Endothelial cell (in vitro differentiated cells): ENCODE measurements at regions not wholly inside any gene's neighbourhood (a gene's known extent, or its start where the extent isn't known, plus 50 kb on each side); places are given as distances from the start of the nearest gene placed in this dataset.
"Not testable (repeated sequence)": the region's sequence is repeated elsewhere in the genome, so short reads cannot be mapped to it uniquely, and the experiment has no call there.

Source experiments
- DNase-seq: peaks from one replicate; pipeline ENCODE4 v3.0.0; 2021; ENCODE audit warnings: low spot score
- H3K27ac Mint-ChIP-seq: one replicate; pipeline ENCODE4 v1.8.0; 2021; ENCODE audit warnings: mixed read lengths, inconsistent platforms; ENCODE audit not compliant: unreplicated experiment
- H3K27me3 Mint-ChIP-seq: one replicate; pipeline ENCODE4 v1.8.0; 2021; ENCODE audit warnings: mild to moderate bottlenecking, moderate library complexity, mixed read lengths, inconsistent platforms; ENCODE audit not compliant: unreplicated experiment
- H3K36me3 Mint-ChIP-seq: one replicate; pipeline ENCODE4 v1.8.0; 2021; ENCODE audit warnings: mild to moderate bottlenecking, low read depth, mixed read lengths, inconsistent platforms; ENCODE audit not compliant: unreplicated experiment
- H3K4me1 Mint-ChIP-seq: one replicate; pipeline ENCODE4 v1.8.0; 2021; ENCODE audit warnings: mild to moderate bottlenecking, mixed read lengths, inconsistent platforms; ENCODE audit not compliant: unreplicated experiment
- H3K4me3 Mint-ChIP-seq: one replicate; pipeline ENCODE4 v1.8.0; 2021; ENCODE audit warnings: mild to moderate bottlenecking, mixed read lengths, inconsistent platforms; ENCODE audit not compliant: unreplicated experiment
- H3K9me3 Mint-ChIP-seq: one replicate; pipeline ENCODE4 v1.8.0; 2021; ENCODE audit warnings: mixed read lengths, inconsistent platforms; ENCODE audit not compliant: unreplicated experiment
- TF ChIP-seq, protein P1 (sequence below): fragments of 200-600 bp; sonication (generic); IDR thresholded peaks from one replicate; pipeline ENCODE4 v1.5.0; 2021; ENCODE audit warnings: antibody characterized with exemption; ENCODE audit not compliant: unreplicated experiment

DNA sequence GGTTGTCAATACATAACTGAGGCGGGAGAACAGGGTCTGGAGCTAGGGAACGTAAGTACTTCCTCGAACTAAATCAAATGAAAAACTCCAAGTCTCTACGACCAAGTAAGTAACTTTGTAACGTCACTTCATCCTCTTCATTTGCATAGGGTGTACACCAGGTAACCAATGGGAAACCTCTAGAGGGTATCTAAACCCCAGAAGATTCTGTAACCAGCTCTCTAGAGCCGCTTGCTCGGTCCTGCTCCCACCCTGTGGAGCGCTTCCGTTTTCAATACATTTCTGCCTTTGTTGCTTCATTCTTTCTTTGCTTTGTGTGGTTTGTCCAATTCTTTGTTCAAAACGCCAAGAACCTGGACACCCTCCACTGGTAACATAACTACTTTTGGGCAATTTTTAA lies 133.5 kb upstream of the TMEM170B start:
- H3K4me1 Mint-ChIP-seq = peaks cover 27% of the 10 kb centered on the region
- DNase-seq = no peak
- TF ChIP-seq, protein P1, sequence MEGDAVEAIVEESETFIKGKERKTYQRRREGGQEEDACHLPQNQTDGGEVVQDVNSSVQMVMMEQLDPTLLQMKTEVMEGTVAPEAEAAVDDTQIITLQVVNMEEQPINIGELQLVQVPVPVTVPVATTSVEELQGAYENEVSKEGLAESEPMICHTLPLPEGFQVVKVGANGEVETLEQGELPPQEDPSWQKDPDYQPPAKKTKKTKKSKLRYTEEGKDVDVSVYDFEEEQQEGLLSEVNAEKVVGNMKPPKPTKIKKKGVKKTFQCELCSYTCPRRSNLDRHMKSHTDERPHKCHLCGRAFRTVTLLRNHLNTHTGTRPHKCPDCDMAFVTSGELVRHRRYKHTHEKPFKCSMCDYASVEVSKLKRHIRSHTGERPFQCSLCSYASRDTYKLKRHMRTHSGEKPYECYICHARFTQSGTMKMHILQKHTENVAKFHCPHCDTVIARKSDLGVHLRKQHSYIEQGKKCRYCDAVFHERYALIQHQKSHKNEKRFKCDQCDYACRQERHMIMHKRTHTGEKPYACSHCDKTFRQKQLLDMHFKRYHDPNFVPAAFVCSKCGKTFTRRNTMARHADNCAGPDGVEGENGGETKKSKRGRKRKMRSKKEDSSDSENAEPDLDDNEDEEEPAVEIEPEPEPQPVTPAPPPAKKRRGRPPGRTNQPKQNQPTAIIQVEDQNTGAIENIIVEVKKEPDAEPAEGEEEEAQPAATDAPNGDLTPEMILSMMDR = no peak
- H3K36me3 Mint-ChIP-seq = no peaks in the 10 kb centered on the region
- no peaks in the 10 kb centered on the region for H3K9me3 Mint-ChIP-seq
- peaks cover 1% of the 10 kb centered on the region for H3K27me3 Mint-ChIP-seq
- H3K4me3 Mint-ChIP-seq = no peak overlapping the region
- H3K27ac Mint-ChIP-seq = no peak overlapping the region

DNA sequence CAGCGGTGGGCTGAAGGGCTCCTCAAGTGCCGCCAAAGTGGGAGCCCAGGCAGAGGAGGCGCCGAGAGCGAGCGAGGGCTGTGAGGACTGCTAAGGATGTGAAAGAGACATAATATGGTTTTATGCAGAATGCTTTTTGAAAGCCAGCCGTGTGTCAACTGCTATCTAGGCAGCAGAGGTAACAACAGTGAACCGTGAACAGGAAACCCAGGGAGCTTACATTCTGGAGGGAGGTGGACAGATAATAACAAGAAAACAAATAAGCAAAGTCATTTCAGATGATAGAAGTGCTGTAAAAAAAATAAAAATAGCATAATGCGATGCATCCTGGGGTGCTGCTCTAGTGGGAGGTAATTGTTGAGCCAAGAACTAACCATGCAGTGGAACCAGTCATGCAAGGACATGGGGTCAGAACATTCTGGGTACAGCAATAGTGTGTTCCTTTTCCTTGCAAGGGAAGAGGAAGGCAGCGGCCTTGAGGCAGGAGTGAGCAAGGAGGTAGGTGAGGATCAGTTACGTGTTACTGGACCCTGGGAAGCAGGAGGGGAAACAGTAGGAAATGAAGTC lies 134.4 kb upstream of the TMEM170B start:
- Mint-ChIP-seq H3K4me3 (no peak overlapping the region), H3K27ac (no peak overlapping the region), H3K9me3 (no peaks in the 10 kb centered on the region), H3K36me3 (no peaks in the 10 kb centered on the region), H3K27me3 (peaks cover 1% of the 10 kb centered on the region), H3K4me1 (peaks cover 26% of the 10 kb centered on the region)
- DNase-seq = no peak
- TF ChIP-seq, protein P1 = no peak

DNA sequence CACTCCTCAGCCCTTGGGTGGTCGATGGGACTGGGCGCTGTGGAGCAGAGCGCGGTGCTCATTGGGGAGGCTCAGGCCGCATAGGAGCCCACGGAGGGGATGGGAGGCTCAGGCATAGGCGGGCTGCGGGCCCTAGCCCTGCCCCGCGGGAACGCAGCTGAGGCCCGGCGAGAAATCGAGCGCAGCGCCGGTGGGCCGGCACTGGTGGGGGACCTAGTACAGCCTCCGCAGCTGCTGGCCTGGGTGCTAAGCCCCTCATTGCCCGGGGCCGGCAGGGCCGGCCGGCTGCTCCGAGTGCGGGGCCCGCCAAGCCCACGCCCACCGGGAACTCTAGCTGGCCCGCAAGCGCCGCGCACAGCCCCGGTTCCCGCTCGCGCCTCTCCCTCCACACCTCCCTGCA lies 135.0 kb upstream of the TMEM170B start:
- H3K9me3 Mint-ChIP-seq, H3K27ac Mint-ChIP-seq, DNase-seq, H3K36me3 Mint-ChIP-seq, H3K4me3 Mint-ChIP-seq, H3K27me3 Mint-ChIP-seq: not testable (repeated sequence)
- H3K4me1 Mint-ChIP-seq = peaks cover 26% of the 10 kb centered on the region

DNA sequence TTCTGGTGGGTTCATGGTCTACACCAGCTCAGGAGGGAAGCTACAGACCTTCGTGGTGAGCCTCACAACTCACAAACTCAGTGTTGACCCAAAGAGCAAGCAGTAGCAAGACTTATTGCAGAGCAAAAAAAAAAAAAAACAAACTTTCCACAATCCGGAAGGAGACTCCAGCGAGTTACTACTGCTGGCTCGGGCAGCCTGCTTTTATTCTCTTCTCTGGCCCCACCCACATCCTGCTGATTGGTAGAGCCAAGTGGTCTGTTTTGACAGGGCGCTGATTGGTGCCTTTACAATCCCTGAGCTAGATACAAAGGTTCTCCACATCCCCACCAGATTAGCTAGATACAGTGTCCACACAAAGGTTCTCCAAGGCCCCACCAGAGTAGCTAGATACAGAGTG lies 135.6 kb upstream of the TMEM170B start:
- peaks cover 26% of the 10 kb centered on the region for H3K4me1 Mint-ChIP-seq
- H3K9me3 Mint-ChIP-seq, H3K4me3 Mint-ChIP-seq, H3K27ac Mint-ChIP-seq, H3K36me3 Mint-ChIP-seq, H3K27me3 Mint-ChIP-seq, DNase-seq: not testable (repeated sequence)

DNA sequence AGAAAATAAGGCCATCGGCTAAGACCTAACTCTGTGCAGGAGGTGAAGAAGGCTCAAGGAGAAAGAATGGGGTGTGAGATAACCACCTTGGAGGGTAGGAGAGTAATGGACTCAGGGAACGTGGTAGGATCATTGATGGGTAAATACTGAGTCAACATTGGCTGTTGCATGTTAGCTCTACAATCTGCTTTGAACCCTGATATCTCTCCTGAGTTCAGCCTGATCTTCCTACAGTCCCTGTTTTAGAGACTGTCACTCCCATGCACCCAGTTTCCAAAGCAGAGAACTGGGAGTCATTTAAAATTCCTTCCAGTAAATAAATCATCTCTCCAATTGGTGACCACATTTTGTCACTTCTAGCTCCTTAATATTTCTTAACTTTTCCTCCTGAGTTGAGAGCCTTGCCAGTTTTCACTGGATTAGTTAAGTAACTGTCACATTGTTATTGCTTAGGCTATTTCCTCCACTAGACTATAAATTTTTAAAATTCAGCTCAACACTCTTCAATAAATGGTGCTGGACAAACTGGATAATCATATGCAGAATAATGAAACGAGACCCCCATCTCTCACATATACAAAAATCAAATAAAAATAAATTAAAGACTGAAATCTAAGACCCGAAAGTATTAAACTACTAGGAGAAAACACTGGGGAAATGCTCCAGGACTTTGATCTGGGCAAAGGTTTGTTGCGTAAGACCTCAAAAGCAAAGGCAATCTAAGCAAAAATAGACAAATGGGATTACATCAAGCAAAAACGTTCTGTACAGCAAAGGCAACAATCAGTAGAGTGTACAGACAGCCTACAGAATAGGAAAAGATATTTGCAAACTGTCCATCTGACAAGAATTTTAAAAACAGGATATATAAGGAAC lies 138.9 kb upstream of the TMEM170B start:
- Mint-ChIP-seq H3K27ac (no peak overlapping the region), H3K4me1 (peaks cover 8% of the 10 kb centered on the region), H3K4me3 (no peak overlapping the region), H3K27me3 (peaks cover 1% of the 10 kb centered on the region), H3K36me3 (no peaks in the 10 kb centered on the region), H3K9me3 (no peaks in the 10 kb centered on the region)
- no peak for DNase-seq
- TF ChIP-seq, protein P1 = no peak
